IMR-90 (cell line): ENCODE measurements at regions not wholly inside any gene's neighbourhood (a gene's known extent, or its start where the extent isn't known, plus 50 kb on each side); places are given as distances from the start of the nearest gene placed in this dataset.

Experiments used
- ATAC-seq: fragments of 200-7000 bp; cut with Tn5 transposase; 2 replicates; pipeline ENCODE4 v1.9.1; 2020; ENCODE audit warnings: low read depth, mild to moderate bottlenecking, moderate library complexity
- BruUV-seq: library from RNA; stranded (reverse); fragments of 400-500 nt; replicated peaks from 2 replicates; lab custom pipeline; 2021; lab: Mats Ljungman, UMichigan
- CTCF ChIA-PET: fragments of 300-600 bp; formaldehyde crosslinking; extraction: SDS; loops from one replicate; lab custom pipeline; 2021; ENCODE audit warnings: antibody characterized with exemption; lab: Yijun Ruan, JAX
- POLR2A ChIA-PET: fragments of 300-600 bp; sonication (Branson Sonifier 250); formaldehyde crosslinking; loops from one replicate; lab custom pipeline; 2022; ENCODE audit warnings: antibody characterized with exemption; ENCODE audit not compliant: unreplicated experiment; lab: Charles Lee
- DNase-seq: peaks from one replicate; pipeline ENCODE4 v3.0.0; 2013
- H2AFZ ChIP-seq: replicated peaks from 2 replicates; pipeline ENCODE3; 2013; ENCODE audit warnings: low read length, mild to moderate bottlenecking; ENCODE audit not compliant: poor library complexity
- H2AK5ac ChIP-seq: 2 replicates; pipeline ENCODE4 v1.6.1; 2013; ENCODE audit warnings: low read depth, low read length, inconsistent platforms
- H2AK9ac ChIP-seq: replicated peaks from 2 replicates; pipeline ENCODE3; 2013; ENCODE audit warnings: mild to moderate bottlenecking, low read depth, low read length, moderate library complexity; ENCODE audit not compliant: poor library complexity
- H2BK120ac ChIP-seq: 2 replicates; pipeline ENCODE4 v1.6.1; 2013; ENCODE audit warnings: low read depth, low read length, inconsistent platforms
- H2BK15ac ChIP-seq: 3 replicates; pipeline ENCODE4 v1.6.1; 2013; ENCODE audit warnings: low read depth, low read length, inconsistent platforms
- H2BK20ac ChIP-seq: 2 replicates; pipeline ENCODE4 v1.6.1; 2013; ENCODE audit warnings: low read depth, mild to moderate bottlenecking, inconsistent platforms, low read length, moderate library complexity
- H2BK5ac ChIP-seq: 2 replicates; pipeline ENCODE4 v1.6.1; 2013; ENCODE audit warnings: mild to moderate bottlenecking, low read depth, low read length, inconsistent platforms; ENCODE audit not compliant: poor library complexity, severe bottlenecking
- H3K14ac ChIP-seq: replicated peaks from 2 replicates; pipeline ENCODE4 v1.6.1; 2013; ENCODE audit warnings: low read depth, low read length, inconsistent platforms
- H3K18ac ChIP-seq: 2 replicates; pipeline ENCODE4 v1.6.1; 2013; ENCODE audit warnings: low read depth, low read length, control low read depth
- H3K23ac ChIP-seq: 2 replicates; pipeline ENCODE4 v1.6.1; 2013; ENCODE audit warnings: low read depth, low read length, inconsistent platforms
- H3K27ac ChIP-seq: 2 replicates; pipeline ENCODE4 v1.5.1; 2013; ENCODE audit warnings: mild to moderate bottlenecking, control low read depth, low read length; ENCODE audit not compliant: insufficient read depth
- H3K27me3 ChIP-seq: 2 replicates; pipeline ENCODE4 v1.6.1; 2013; ENCODE audit warnings: low read length; ENCODE audit not compliant: control insufficient read depth, insufficient read depth
- H3K36me3 ChIP-seq: 2 replicates; pipeline ENCODE4 v1.6.1; 2013; ENCODE audit warnings: low read length, mixed read lengths; ENCODE audit not compliant: control insufficient read depth, insufficient read depth
- H3K4ac ChIP-seq: 2 replicates; pipeline ENCODE4 v1.6.1; 2013; ENCODE audit warnings: low read depth, low read length, inconsistent platforms
- H3K4me1 ChIP-seq: 2 replicates; pipeline ENCODE4 v1.6.1; 2013; ENCODE audit warnings: low read length, mixed read lengths; ENCODE audit not compliant: control insufficient read depth, insufficient read depth
- H3K4me2 ChIP-seq: 2 replicates; pipeline ENCODE4 v1.6.1; 2013; ENCODE audit warnings: low read depth, mild to moderate bottlenecking, control low read depth, low read length, moderate library complexity
- H3K4me3 ChIP-seq: 2 replicates; pipeline ENCODE4 v1.5.1; 2013; ENCODE audit warnings: low read depth, mild to moderate bottlenecking, control low read depth, low read length, moderate library complexity; ENCODE audit not compliant: insufficient read depth
- H3K56ac ChIP-seq: 2 replicates; pipeline ENCODE4 v1.6.1; 2013; ENCODE audit warnings: low read length, inconsistent platforms; ENCODE audit not compliant: insufficient read depth; ENCODE audit errors: extremely low read depth
- H3K79me1 ChIP-seq, 2 experiments: 2 replicates each; pipeline ENCODE4 v1.6.1; 2013; ENCODE audit warnings: low read length in 2 of 2, inconsistent platforms in 1 of 2, low read depth in 1 of 2
- H3K9ac ChIP-seq: 2 replicates; pipeline ENCODE4 v1.6.1; 2013; ENCODE audit warnings: low read depth, low read length, control low read depth
- H3K9me1 ChIP-seq: 2 replicates; pipeline ENCODE4 v1.6.1; 2013; ENCODE audit warnings: low read length, inconsistent platforms; ENCODE audit not compliant: insufficient read depth
- H3K9me3 ChIP-seq: 2 replicates; pipeline ENCODE4 v1.6.1; 2013; ENCODE audit warnings: low read length; ENCODE audit not compliant: control insufficient read depth, insufficient read depth
- H4K20me1 ChIP-seq: 2 replicates; pipeline ENCODE4 v1.6.1; 2013; ENCODE audit warnings: low read length, inconsistent platforms; ENCODE audit not compliant: insufficient read depth
- H4K5ac ChIP-seq: 2 replicates; pipeline ENCODE4 v1.6.1; 2013; ENCODE audit warnings: mild to moderate bottlenecking, low read depth, low read length, control low read depth
- H4K8ac ChIP-seq, 2 experiments: 2 replicates each; pipeline ENCODE4 v1.6.1; 2013; ENCODE audit warnings: low read depth in 2 of 2, low read length in 2 of 2, control low read depth in 1 of 2, inconsistent platforms in 1 of 2
- H4K91ac ChIP-seq: 2 replicates; pipeline ENCODE4 v1.6.1; 2013; ENCODE audit warnings: low read depth, low read length, inconsistent platforms; ENCODE audit not compliant: insufficient read depth
- MAZ ChIP-seq: IDR thresholded peaks from 2 replicates; pipeline ENCODE4 v1.6.1; 2012; ENCODE audit warnings: low read depth, mild to moderate bottlenecking, low read length, improper control_type of control experiment, moderate library complexity, borderline replicate concordance
- RAD21 ChIP-seq: IDR thresholded peaks from 2 replicates; pipeline ENCODE4 v1.6.1; 2012; ENCODE audit warnings: low read length, improper control_type of control experiment
- SMC3 ChIP-seq: fragments of 150-350 bp; IDR thresholded peaks from 2 replicates; pipeline ENCODE4 v1.6.1; 2016; ENCODE audit warnings: low read depth, mild to moderate bottlenecking, antibody characterized with exemption, low read length, moderate library complexity
- WGBS, 2 experiments: methylation state at CpG; one replicate each; pipeline versions ENCODE4 v1.1.5 to v1.1.7; 2013; ENCODE audit warnings: missing lambda C conversion rate in 2 of 2; ENCODE audit not compliant: insufficient read length in 1 of 2; ENCODE audit errors: extremely low coverage in 2 of 2; 5-methylcytosine and 5-hydroxymethylcytosine counted together
- dilution Hi-C: fragments of 300-500 bp; cut with HindIII; formaldehyde crosslinking; loops from one replicate; pipeline ENCODE4 v1.14.3; 2018; ENCODE audit warnings: low sequenced_read_pairs; ENCODE audit not compliant: unreplicated experiment
- in situ Hi-C: fragments of 300-500 bp; cut with MboI; formaldehyde crosslinking; loops from 3 replicates; pipeline ENCODE4 v1.14.3; 2019; ENCODE audit warnings: low sequenced_read_pairs, inconsistent platforms, mixed read lengths
- intact Hi-C: fragments of 100-400 bp; cut with micrococcal nuclease; formaldehyde crosslinking; loops from 2 replicates; pipeline ENCODE4 v1.10.0; 2022
- TF ChIP-seq, protein P1 (sequence below): fragments of 150-350 bp; IDR thresholded peaks from 2 replicates; pipeline ENCODE4 v1.6.1; 2017; ENCODE audit warnings: mild to moderate bottlenecking, antibody characterized with exemption, low read length, low read depth
- TF ChIP-seq, protein P2 (sequence below): fragments of 150-350 bp; IDR thresholded peaks from 2 replicates; pipeline ENCODE4 v1.6.1; 2016; ENCODE audit warnings: low read depth, mild to moderate bottlenecking, low read length, moderate library complexity, borderline replicate concordance

DNA sequence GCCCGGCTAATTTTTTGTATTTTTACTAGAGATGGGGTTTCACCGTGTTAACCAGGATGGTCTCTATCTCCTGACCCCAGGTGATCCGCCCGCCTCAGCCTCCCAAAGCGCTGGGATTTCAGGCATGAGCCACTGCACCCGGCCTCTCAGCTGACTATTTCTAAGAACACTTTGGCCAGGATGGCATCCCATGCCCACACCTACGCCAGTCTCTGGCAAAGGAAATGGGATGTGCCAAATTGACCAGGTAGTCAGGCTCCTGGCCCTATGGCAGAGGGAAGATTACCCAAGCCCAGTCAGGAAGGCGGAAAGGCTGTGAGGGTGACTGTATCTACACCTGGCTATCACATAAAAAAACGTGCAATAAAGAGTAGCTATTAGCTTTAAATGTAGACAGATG, 94.1 kb upstream of the DUSP5 start:
- no peak overlapping the region for H3K4me2 ChIP-seq
- H2AK9ac ChIP-seq: no peak overlapping the region
- no peak overlapping the region for H4K8ac ChIP-seq
- no peak overlapping the region for H2BK5ac ChIP-seq
- dilution Hi-C loops (no loop called here), in situ Hi-C loops (no loop called here), intact Hi-C loops (no loop called here)
- H3K36me3 ChIP-seq: no peaks in the 10 kb centered on the region
- no peak overlapping the region for H3K23ac ChIP-seq
- no peaks in the 10 kb centered on the region for H3K27me3 ChIP-seq
- TF ChIP-seq, protein P1, sequence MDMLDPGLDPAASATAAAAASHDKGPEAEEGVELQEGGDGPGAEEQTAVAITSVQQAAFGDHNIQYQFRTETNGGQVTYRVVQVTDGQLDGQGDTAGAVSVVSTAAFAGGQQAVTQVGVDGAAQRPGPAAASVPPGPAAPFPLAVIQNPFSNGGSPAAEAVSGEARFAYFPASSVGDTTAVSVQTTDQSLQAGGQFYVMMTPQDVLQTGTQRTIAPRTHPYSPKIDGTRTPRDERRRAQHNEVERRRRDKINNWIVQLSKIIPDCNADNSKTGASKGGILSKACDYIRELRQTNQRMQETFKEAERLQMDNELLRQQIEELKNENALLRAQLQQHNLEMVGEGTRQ: no peak
- TF ChIP-seq MAZ (no peak), SMC3 (no peak), RAD21 (no peak)
- TF ChIP-seq, protein P2, sequence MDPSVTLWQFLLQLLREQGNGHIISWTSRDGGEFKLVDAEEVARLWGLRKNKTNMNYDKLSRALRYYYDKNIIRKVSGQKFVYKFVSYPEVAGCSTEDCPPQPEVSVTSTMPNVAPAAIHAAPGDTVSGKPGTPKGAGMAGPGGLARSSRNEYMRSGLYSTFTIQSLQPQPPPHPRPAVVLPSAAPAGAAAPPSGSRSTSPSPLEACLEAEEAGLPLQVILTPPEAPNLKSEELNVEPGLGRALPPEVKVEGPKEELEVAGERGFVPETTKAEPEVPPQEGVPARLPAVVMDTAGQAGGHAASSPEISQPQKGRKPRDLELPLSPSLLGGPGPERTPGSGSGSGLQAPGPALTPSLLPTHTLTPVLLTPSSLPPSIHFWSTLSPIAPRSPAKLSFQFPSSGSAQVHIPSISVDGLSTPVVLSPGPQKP: no peak
- ATAC-seq (no peak), DNase-seq (no peak)
- H2AK5ac ChIP-seq: peak overlapping the region; percentile 79
- no peak overlapping the region for H3K14ac ChIP-seq
- no peaks in the 10 kb centered on the region for H4K20me1 ChIP-seq
- H2AFZ ChIP-seq: no peak overlapping the region
- peak overlapping the region; percentile 66; the same call in 1 of the 2 replicates for H3K4ac ChIP-seq
- peaks cover 31% of the 10 kb centered on the region for H3K9me1 ChIP-seq
- H3K18ac ChIP-seq: no peak overlapping the region
- no TSS peak for BruUV-seq
- POLR2A ChIA-PET: no interaction called here
- no peak overlapping the region for H3K27ac ChIP-seq
- CTCF ChIA-PET: no interaction called here
- WGBS, 2 experiments: 100% methylated on average over 3 of the region's 9 CpGs; no CpG with 5 or more reads in 1 of the 2 experiments
- peak overlapping the region; percentile 62; the same call in 1 of the 2 replicates for H4K91ac ChIP-seq
- H3K9me3 ChIP-seq: no peaks in the 10 kb centered on the region
- H3K79me1 ChIP-seq: peaks cover 0 to 8% of the 10 kb centered on the region in 2 experiments; a peak in 2 of 4 replicates
- no peak overlapping the region for H3K56ac ChIP-seq
- no peak overlapping the region for H3K9ac ChIP-seq
- no peak overlapping the region; the same call in 1 of the 3 replicates for H2BK15ac ChIP-seq
- H4K5ac ChIP-seq: no peak overlapping the region
- H3K4me3 ChIP-seq: no peak overlapping the region
- peaks cover 22% of the 10 kb centered on the region for H3K4me1 ChIP-seq
- no peak overlapping the region; the same call in 1 of the 2 replicates for H2BK120ac ChIP-seq
- no peak overlapping the region for H2BK20ac ChIP-seq
